GM21526 (cell line): ENCODE measurements at regions not wholly inside any gene's neighbourhood (a gene's known extent, or its start where the extent isn't known, plus 50 kb on each side); places are given as distances from the start of the nearest gene placed in this dataset.

ENCODE experiments used
- ATAC-seq: cut with Tn5 transposase; IDR thresholded peaks from one replicate; pipeline ENCODE4 v1.9.1; 2021; ENCODE audit warnings: moderate library complexity; ENCODE audit not compliant: unreplicated experiment, low FRiP score

DNA sequence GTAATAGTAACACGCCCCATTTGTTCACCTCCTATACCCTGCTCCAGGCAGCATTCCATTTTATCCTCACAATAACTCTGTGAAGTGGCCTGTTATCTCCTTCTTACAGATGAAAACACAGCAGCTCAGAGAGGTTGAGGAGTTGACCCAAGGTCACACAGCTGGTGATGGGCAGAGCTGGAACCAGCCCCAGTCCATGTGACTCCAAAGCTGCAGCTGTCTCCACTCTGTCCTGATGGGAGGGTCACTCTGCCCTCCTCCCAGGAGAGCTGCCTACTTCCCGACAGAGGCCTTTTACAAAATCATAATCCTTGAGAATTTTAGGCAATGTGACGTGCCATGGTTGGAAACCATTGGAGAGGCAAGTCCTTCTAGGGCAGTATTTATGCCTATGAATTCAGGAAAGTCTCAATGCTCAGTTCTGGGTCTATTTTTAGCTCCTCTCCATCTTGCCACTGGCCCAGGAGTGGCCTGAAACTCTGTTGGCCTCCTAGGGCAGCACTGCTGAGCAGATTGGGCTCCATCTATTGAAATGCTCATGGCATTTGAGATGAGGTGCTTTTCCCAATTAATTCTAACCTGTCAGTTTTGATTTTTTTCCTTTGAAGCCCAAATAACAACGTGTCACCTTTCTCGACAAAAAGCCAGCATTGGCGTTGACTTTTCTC lies 50.1 kb upstream of the KCNK12 start:
- ATAC-seq: no peak
